ENCODE measurements at regions not wholly inside any gene's neighbourhood (a gene's known extent, or its start where the extent isn't known, plus 50 kb on each side); places are given as distances from the start of the nearest gene placed in this dataset.

DNA sequence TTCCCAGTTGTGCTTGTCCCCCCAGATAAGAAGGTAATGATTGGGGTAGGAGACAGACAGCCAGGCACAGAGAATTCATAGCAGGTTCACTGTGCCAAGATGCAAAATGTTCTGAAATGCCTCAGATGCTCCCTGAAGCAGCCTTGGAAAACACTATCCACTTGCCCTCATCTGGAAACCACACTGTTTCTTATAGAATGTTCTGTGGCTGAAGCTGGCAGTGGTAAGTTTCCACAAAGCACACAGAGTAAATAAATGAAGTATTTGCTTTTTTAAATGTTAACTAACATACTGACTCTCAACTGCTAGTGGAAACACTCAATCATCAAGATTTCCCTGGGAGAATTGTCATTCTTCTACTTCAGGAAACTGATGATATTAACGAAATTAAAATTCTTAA lies 311.4 kb downstream of the PRDM5 start:
- no peak overlapping the region for H3K27ac ChIP-seq (replicated peaks; ENCODE audit: low read length)
- H3K9ac ChIP-seq (ENCODE audit: low read depth, low read length, poor library complexity), result no peak overlapping the region
- DNase-seq (ENCODE audit: low spot score), result no peak
- H4K8ac ChIP-seq (ENCODE audit: low read depth, low read length), result no peak overlapping the region
- H4K91ac ChIP-seq (ENCODE audit: low read depth, low read length, poor library complexity), result no peak overlapping the region
- no peak overlapping the region for H2BK5ac ChIP-seq (ENCODE audit: low read length)
- no peaks in the 10 kb centered on the region for H3K36me3 ChIP-seq (replicated peaks in 1 of 2; ENCODE audit: control insufficient read depth in 2 of 2, insufficient read depth in 2 of 2, low read length in 2 of 2)
- H3K4me1 ChIP-seq (ENCODE audit: control insufficient read depth in 2 of 2, insufficient read depth in 1 of 2, low read depth in 1 of 2, low read length in 2 of 2), result no peaks in the 10 kb centered on the region
- no peak overlapping the region for H2AK5ac ChIP-seq (ENCODE audit: low read depth, low read length)
- no peak overlapping the region for H3K18ac ChIP-seq (ENCODE audit: low read length)
- H3K79me1 ChIP-seq (ENCODE audit: low read depth, low read length), result no peaks in the 10 kb centered on the region
- no peak overlapping the region for H3K14ac ChIP-seq (ENCODE audit: low read length)
- H2BK12ac ChIP-seq (ENCODE audit: low read length), result no peak overlapping the region
- no CpG with 5 or more reads among the region's 1 CpG for WGBS, 2 donors (ENCODE audit: extremely low coverage in 2 of 2, insufficient read length in 2 of 2, insufficient replicate concordance in 1 of 2)
- H3K4me3 ChIP-seq (ENCODE audit: low read length in 2 of 2), result no peak overlapping the region
- no peak overlapping the region for H2BK15ac ChIP-seq (ENCODE audit: low read length)
- peaks cover 0 to 5% of the 10 kb centered on the region in 2 donors for H3K9me3 ChIP-seq (replicated peaks in 1 of 2; ENCODE audit: control insufficient read depth in 2 of 2, insufficient read depth in 1 of 2, low read depth in 1 of 2, low read length in 2 of 2)
- H3K4ac ChIP-seq (ENCODE audit: low read length), result no peak overlapping the region
- H3K27me3 ChIP-seq (ENCODE audit: control insufficient read depth in 3 of 3, insufficient read depth in 3 of 3, low read depth in 1 of 3, low read length in 3 of 3), result no peaks in the 10 kb centered on the region
- H2BK120ac ChIP-seq (ENCODE audit: low read depth, low read length), result no peak overlapping the region
- no peak overlapping the region for H2AFZ ChIP-seq (ENCODE audit: low read length)
- no peak overlapping the region for H3K4me2 ChIP-seq (ENCODE audit: insufficient read depth, low read length, poor library complexity, severe bottlenecking)
- H3K23ac ChIP-seq (ENCODE audit: low read depth, low read length, poor library complexity), result no peak overlapping the region

DNA sequence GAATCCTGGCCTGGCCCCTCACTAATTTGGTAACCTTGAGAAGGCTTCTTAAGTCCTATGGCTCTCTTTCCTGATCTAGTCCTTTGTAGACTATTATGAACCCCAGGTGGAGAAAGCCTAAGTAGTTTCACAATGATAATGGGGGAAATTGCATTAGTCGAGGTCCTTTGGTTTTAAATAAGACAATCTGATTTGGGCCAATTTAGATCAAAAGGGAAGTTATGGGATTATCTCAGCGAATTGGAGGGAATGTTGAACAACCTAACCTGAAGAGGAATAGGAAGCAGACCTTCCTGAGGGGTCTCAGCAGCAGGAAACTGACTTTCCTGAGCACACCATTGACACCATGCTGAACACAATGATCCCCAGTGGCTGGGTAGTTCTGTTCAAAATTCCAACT lies 331.5 kb downstream of the PRDM5 start:
- DNase-seq (ENCODE audit: low spot score), result peak; percentile 32
- H3K4me2 ChIP-seq (ENCODE audit: insufficient read depth, low read length, poor library complexity, severe bottlenecking), result no peak overlapping the region
- H3K4ac ChIP-seq (ENCODE audit: low read length), result no peak overlapping the region
- H4K91ac ChIP-seq (ENCODE audit: low read depth, low read length, poor library complexity), result no peak overlapping the region
- no peak overlapping the region for H2BK5ac ChIP-seq (ENCODE audit: low read length)
- no peak overlapping the region for H2BK12ac ChIP-seq (ENCODE audit: low read length)
- peaks cover 0 to 2% of the 10 kb centered on the region in 2 donors for H3K4me1 ChIP-seq (ENCODE audit: control insufficient read depth in 2 of 2, insufficient read depth in 1 of 2, low read depth in 1 of 2, low read length in 2 of 2)
- no peaks in the 10 kb centered on the region for H3K9me3 ChIP-seq (replicated peaks in 1 of 2; ENCODE audit: control insufficient read depth in 2 of 2, insufficient read depth in 1 of 2, low read depth in 1 of 2, low read length in 2 of 2)
- H3K14ac ChIP-seq (ENCODE audit: low read length), result no peak overlapping the region
- WGBS, 2 donors (ENCODE audit: extremely low coverage in 2 of 2, insufficient read length in 2 of 2, insufficient replicate concordance in 1 of 2), result no CpG with 5 or more reads among the region's 2 CpGs
- H3K9ac ChIP-seq (ENCODE audit: low read depth, low read length, poor library complexity), result no peak overlapping the region
- no peak overlapping the region for H3K23ac ChIP-seq (ENCODE audit: low read depth, low read length, poor library complexity)
- H2BK15ac ChIP-seq (ENCODE audit: low read length), result no peak overlapping the region
- H3K36me3 ChIP-seq (replicated peaks in 1 of 2; ENCODE audit: control insufficient read depth in 2 of 2, insufficient read depth in 2 of 2, low read length in 2 of 2), result no peaks in the 10 kb centered on the region
- no peak overlapping the region for H3K18ac ChIP-seq (ENCODE audit: low read length)
- no peak overlapping the region for H3K4me3 ChIP-seq (ENCODE audit: low read length in 2 of 2)
- no peak overlapping the region for H3K27ac ChIP-seq (replicated peaks; ENCODE audit: low read length)
- no peak overlapping the region for H2AFZ ChIP-seq (ENCODE audit: low read length)
- H4K8ac ChIP-seq (ENCODE audit: low read depth, low read length), result no peak overlapping the region
- no peaks in the 10 kb centered on the region for H3K79me1 ChIP-seq (ENCODE audit: low read depth, low read length)
- no peak overlapping the region for H2BK120ac ChIP-seq (ENCODE audit: low read depth, low read length)
- H3K27me3 ChIP-seq (ENCODE audit: control insufficient read depth in 3 of 3, insufficient read depth in 3 of 3, low read depth in 1 of 3, low read length in 3 of 3), result no peaks in the 10 kb centered on the region
- H2AK5ac ChIP-seq (ENCODE audit: low read depth, low read length), result no peak overlapping the region

DNA sequence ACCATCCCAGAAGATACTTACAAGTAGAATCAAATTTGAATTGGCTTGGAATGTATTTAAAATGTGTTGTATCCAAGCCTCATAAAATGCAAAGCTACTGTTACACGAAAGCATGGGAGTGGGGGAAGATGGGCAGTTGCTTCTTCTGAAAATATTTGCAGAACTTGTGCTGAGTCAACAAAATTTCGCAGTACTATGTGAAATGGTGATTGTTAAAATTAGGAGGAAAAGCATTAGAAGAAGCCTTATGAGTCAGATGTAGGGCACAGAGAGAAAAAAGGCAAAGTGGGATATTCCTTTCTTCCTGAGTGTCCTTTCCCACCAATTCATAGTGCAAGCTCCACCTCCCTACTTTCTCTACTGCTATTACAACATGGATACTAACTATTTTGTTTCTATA lies 332.7 kb downstream of the PRDM5 start:
- no peak overlapping the region for H4K8ac ChIP-seq (ENCODE audit: low read depth, low read length)
- H2AFZ ChIP-seq (ENCODE audit: low read length), result no peak overlapping the region
- WGBS, 2 donors (ENCODE audit: extremely low coverage in 2 of 2, insufficient read length in 2 of 2, insufficient replicate concordance in 1 of 2), result no CpG with 5 or more reads among the region's 2 CpGs
- H3K4me3 ChIP-seq (ENCODE audit: low read length in 2 of 2), result no peak overlapping the region
- H2AK5ac ChIP-seq (ENCODE audit: low read depth, low read length), result no peak overlapping the region
- H3K4me1 ChIP-seq (ENCODE audit: control insufficient read depth in 2 of 2, insufficient read depth in 1 of 2, low read depth in 1 of 2, low read length in 2 of 2), result peaks cover 0 to 2% of the 10 kb centered on the region in 2 donors
- no peaks in the 10 kb centered on the region for H3K27me3 ChIP-seq (ENCODE audit: control insufficient read depth in 3 of 3, insufficient read depth in 3 of 3, low read depth in 1 of 3, low read length in 3 of 3)
- H3K79me1 ChIP-seq (ENCODE audit: low read depth, low read length), result no peaks in the 10 kb centered on the region
- H3K23ac ChIP-seq (ENCODE audit: low read depth, low read length, poor library complexity), result no peak overlapping the region
- no peak overlapping the region for H4K91ac ChIP-seq (ENCODE audit: low read depth, low read length, poor library complexity)
- H3K18ac ChIP-seq (ENCODE audit: low read length), result no peak overlapping the region
- H3K14ac ChIP-seq (ENCODE audit: low read length), result no peak overlapping the region
- H3K4me2 ChIP-seq (ENCODE audit: insufficient read depth, low read length, poor library complexity, severe bottlenecking), result no peak overlapping the region
- H2BK12ac ChIP-seq (ENCODE audit: low read length), result no peak overlapping the region
- DNase-seq (ENCODE audit: low spot score), result no peak
- H3K9ac ChIP-seq (ENCODE audit: low read depth, low read length, poor library complexity), result no peak overlapping the region
- H2BK15ac ChIP-seq (ENCODE audit: low read length), result no peak overlapping the region
- no peaks in the 10 kb centered on the region for H3K9me3 ChIP-seq (replicated peaks in 1 of 2; ENCODE audit: control insufficient read depth in 2 of 2, insufficient read depth in 1 of 2, low read depth in 1 of 2, low read length in 2 of 2)
- H3K36me3 ChIP-seq (replicated peaks in 1 of 2; ENCODE audit: control insufficient read depth in 2 of 2, insufficient read depth in 2 of 2, low read length in 2 of 2), result no peaks in the 10 kb centered on the region
- no peak overlapping the region for H3K4ac ChIP-seq (ENCODE audit: low read length)
- no peak overlapping the region for H2BK5ac ChIP-seq (ENCODE audit: low read length)
- no peak overlapping the region for H3K27ac ChIP-seq (replicated peaks; ENCODE audit: low read length)
- H2BK120ac ChIP-seq (ENCODE audit: low read depth, low read length), result no peak overlapping the region

DNA sequence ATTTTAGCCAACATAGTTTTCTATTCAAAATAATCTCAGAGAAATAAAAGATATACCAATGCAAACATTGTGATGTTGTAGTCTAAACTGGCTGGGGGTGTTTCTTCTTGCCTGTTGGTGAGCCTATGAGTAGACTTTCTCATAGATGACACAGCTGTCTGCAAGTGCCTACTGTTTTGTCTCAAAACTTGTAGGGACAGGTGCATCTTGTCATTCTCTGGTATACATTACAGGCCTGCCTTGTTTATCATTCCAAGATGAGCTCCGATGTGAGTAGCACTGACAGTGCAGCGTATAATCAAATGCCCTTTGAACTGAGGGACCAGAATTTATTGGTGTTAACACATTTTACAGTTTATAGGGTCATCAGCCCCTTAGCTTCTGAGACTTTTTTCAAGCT lies 353.8 kb downstream of the PRDM5 start:
- no peak overlapping the region for H3K18ac ChIP-seq (ENCODE audit: low read length)
- no peaks in the 10 kb centered on the region for H3K36me3 ChIP-seq (replicated peaks in 1 of 2; ENCODE audit: control insufficient read depth in 2 of 2, insufficient read depth in 2 of 2, low read length in 2 of 2)
- H3K14ac ChIP-seq (ENCODE audit: low read length), result no peak overlapping the region
- no peak overlapping the region for H2BK5ac ChIP-seq (ENCODE audit: low read length)
- no peak overlapping the region for H2BK15ac ChIP-seq (ENCODE audit: low read length)
- H2AK5ac ChIP-seq (ENCODE audit: low read depth, low read length), result no peak overlapping the region
- H4K91ac ChIP-seq (ENCODE audit: low read depth, low read length, poor library complexity), result no peak overlapping the region
- H3K4me2 ChIP-seq (ENCODE audit: insufficient read depth, low read length, poor library complexity, severe bottlenecking), result no peak overlapping the region
- no peaks in the 10 kb centered on the region for H3K27me3 ChIP-seq (ENCODE audit: control insufficient read depth in 3 of 3, insufficient read depth in 3 of 3, low read depth in 1 of 3, low read length in 3 of 3)
- DNase-seq (ENCODE audit: low spot score), result no peak
- H3K79me1 ChIP-seq (ENCODE audit: low read depth, low read length), result no peaks in the 10 kb centered on the region
- no peak overlapping the region for H2BK12ac ChIP-seq (ENCODE audit: low read length)
- H3K4ac ChIP-seq (ENCODE audit: low read length), result no peak overlapping the region
- H4K8ac ChIP-seq (ENCODE audit: low read depth, low read length), result no peak overlapping the region
- H3K4me3 ChIP-seq (ENCODE audit: low read length in 2 of 2), result no peak overlapping the region
- H3K23ac ChIP-seq (ENCODE audit: low read depth, low read length, poor library complexity), result no peak overlapping the region
- H3K27ac ChIP-seq (replicated peaks; ENCODE audit: low read length), result no peak overlapping the region
- no CpG with 5 or more reads among the region's 2 CpGs for WGBS, 2 donors (ENCODE audit: extremely low coverage in 2 of 2, insufficient read length in 2 of 2, insufficient replicate concordance in 1 of 2)
- peaks cover 0 to 5% of the 10 kb centered on the region in 2 donors for H3K9me3 ChIP-seq (replicated peaks in 1 of 2; ENCODE audit: control insufficient read depth in 2 of 2, insufficient read depth in 1 of 2, low read depth in 1 of 2, low read length in 2 of 2)
- H3K9ac ChIP-seq (ENCODE audit: low read depth, low read length, poor library complexity), result no peak overlapping the region
- no peak overlapping the region for H2AFZ ChIP-seq (ENCODE audit: low read length)
- no peak overlapping the region for H2BK120ac ChIP-seq (ENCODE audit: low read depth, low read length)
- H3K4me1 ChIP-seq (ENCODE audit: control insufficient read depth in 2 of 2, insufficient read depth in 1 of 2, low read depth in 1 of 2, low read length in 2 of 2), result no peaks in the 10 kb centered on the region
